Endothelial cell of umbilical vein (primary cell): ENCODE measurements at regions not wholly inside any gene's neighbourhood (a gene's known extent, or its start where the extent isn't known, plus 50 kb on each side); places are given as distances from the start of the nearest gene placed in this dataset.

ENCODE experiments used
- BruUV-seq: library from RNA; stranded (reverse); fragments of 400-500 nt; replicated peaks from 2 replicates; lab custom pipeline; 2021; lab: Mats Ljungman, UMichigan
- CTCF ChIA-PET: fragments of 300-600, 350-600 bp; sonication (Branson Sonifier 250); formaldehyde crosslinking; loops from one replicate; lab custom pipeline; 2021; ENCODE audit warnings: antibody characterized with exemption, inconsistent platforms; lab: Charles Lee
- POLR2A ChIA-PET: fragments of 300-600, 350-600 bp; sonication (Branson Sonifier 250); formaldehyde crosslinking; loops from one replicate; lab custom pipeline; 2021; ENCODE audit warnings: antibody characterized with exemption, inconsistent platforms; lab: Charles Lee
- DNase-seq: peaks from one replicate; pipeline ENCODE4 v3.0.0-alpha.2; 2011; ENCODE audit warnings: low read depth, low spot score
- FAIRE-seq: peaks from 2 replicates; lab custom pipeline; 2011; peaks lifted over from hg19 to GRCh38; lab: Jason Lieb, UNC
- H2AFZ ChIP-seq: 2 replicates; pipeline ENCODE4 v1.6.0; 2012; ENCODE audit warnings: low read depth, low read length, control low read depth, inconsistent platforms
- H3K27ac ChIP-seq: 2 replicates; pipeline ENCODE4 v1.5.1; 2011; ENCODE audit warnings: low read depth, mild to moderate bottlenecking, control low read depth, low read length, moderate library complexity; ENCODE audit not compliant: insufficient read depth
- H3K27me3 ChIP-seq, 2 experiments: 2 replicates each; pipeline versions ENCODE4 v1.6.0 to v1.6.1; 2011; ENCODE audit warnings: low read length in 2 of 2, mixed read lengths in 1 of 2; ENCODE audit not compliant: control insufficient read depth in 2 of 2, insufficient read depth in 2 of 2
- H3K36me3 ChIP-seq, 2 experiments: 2 replicates in 1 of 2; 3 replicates in 1 of 2; pipeline ENCODE4 v1.5.1; 2011; ENCODE audit warnings: low read length in 2 of 2, mild to moderate bottlenecking in 1 of 2, moderate library complexity in 1 of 2; ENCODE audit not compliant: control insufficient read depth in 2 of 2, insufficient read depth in 2 of 2; ENCODE audit errors: extremely low read depth in 1 of 2
- H3K4me1 ChIP-seq: 3 replicates; pipeline ENCODE4 v1.5.1; 2011; ENCODE audit warnings: mild to moderate bottlenecking, low read length; ENCODE audit not compliant: control insufficient read depth, insufficient read depth; ENCODE audit errors: extremely low read depth
- H3K4me2 ChIP-seq: 2 replicates; pipeline ENCODE4 v1.6.1; 2011; ENCODE audit warnings: low read length, control low read depth, mixed read lengths; ENCODE audit not compliant: insufficient read depth
- H3K4me3 ChIP-seq, 3 experiments: fragments of 200-600 bp in 1 of 3; sonication (generic), shearing (Covaris generic) in 1 of 3; replicated peaks in 1 of 3; 2 replicates each; pipeline ENCODE4 v1.5.1; 2011 to 2016; ENCODE audit warnings: control low read depth in 3 of 3, low read length in 3 of 3, mild to moderate bottlenecking in 2 of 3, inconsistent platforms in 1 of 3, low read depth in 1 of 3, moderate library complexity in 1 of 3; ENCODE audit not compliant: insufficient read depth in 1 of 3
- H3K79me2 ChIP-seq: 2 replicates; pipeline ENCODE4 v1.6.0; 2012; ENCODE audit warnings: low read length, inconsistent platforms; ENCODE audit not compliant: control insufficient read depth, insufficient read depth
- H3K9ac ChIP-seq: replicated peaks from 2 replicates; pipeline ENCODE3; 2011; ENCODE audit warnings: low read length, control low read depth; ENCODE audit not compliant: insufficient read depth; ENCODE audit errors: extremely low read depth
- H3K9me1 ChIP-seq: replicated peaks from 3 replicates; pipeline ENCODE4 v1.6.0; 2011; ENCODE audit warnings: mild to moderate bottlenecking, low read length; ENCODE audit not compliant: control insufficient read depth, insufficient read depth; ENCODE audit errors: extremely low read depth
- H3K9me3 ChIP-seq: replicated peaks from 2 replicates; pipeline ENCODE4 v1.5.1; 2012; ENCODE audit warnings: low read length, inconsistent platforms; ENCODE audit not compliant: control insufficient read depth, insufficient read depth
- H4K20me1 ChIP-seq: replicated peaks from 2 replicates; pipeline ENCODE3; 2011; ENCODE audit warnings: mild to moderate bottlenecking, low read length; ENCODE audit not compliant: control insufficient read depth, insufficient read depth; ENCODE audit errors: extremely low read depth
- EZH2 ChIP-seq: IDR thresholded peaks from 2 replicates; pipeline ENCODE4 v1.6.1; 2012; ENCODE audit warnings: borderline replicate concordance, low read depth, mild to moderate bottlenecking, moderate library complexity, low read length, inconsistent platforms; ENCODE audit not compliant: severe bottlenecking
- FOS ChIP-seq: IDR thresholded peaks from 2 replicates; pipeline ENCODE4 v1.6.1; 2011; ENCODE audit warnings: mild to moderate bottlenecking, low read length, moderate library complexity, borderline replicate concordance; ENCODE audit not compliant: insufficient read depth
- GATA2 ChIP-seq: IDR thresholded peaks from 2 replicates; pipeline ENCODE4 v1.7.0; 2011; ENCODE audit warnings: low read depth, mild to moderate bottlenecking, moderate library complexity, mixed read lengths, low read length; ENCODE audit not compliant: insufficient read length, insufficient read depth
- JUN ChIP-seq: IDR thresholded peaks from 2 replicates; pipeline ENCODE4 v1.6.1; 2011; ENCODE audit warnings: borderline replicate concordance, low read depth; ENCODE audit not compliant: insufficient read length, insufficient read depth
- MAX ChIP-seq: IDR thresholded peaks from 2 replicates; pipeline ENCODE4 v1.6.1; 2011; ENCODE audit not compliant: insufficient read depth, insufficient read length
- MYC ChIP-seq: IDR thresholded peaks from one replicate; pipeline ENCODE4 v1.6.1; 2011; ENCODE audit warnings: mild to moderate bottlenecking, low read depth, low read length
- POLR2A ChIP-seq: IDR thresholded peaks from 2 replicates; pipeline ENCODE4 v1.6.1; 2012; ENCODE audit warnings: low read depth, mild to moderate bottlenecking, control low read depth, low read length
- POLR2AphosphoS5 ChIP-seq: IDR thresholded peaks from 2 replicates; pipeline ENCODE4 v1.6.1; 2012; ENCODE audit warnings: low read depth, mild to moderate bottlenecking, control low read depth, low read length, moderate library complexity; ENCODE audit not compliant: insufficient read depth
- dilution Hi-C: fragments of 300-500 bp; cut with MboI; formaldehyde crosslinking; loops from one replicate; pipeline ENCODE4 v1.15.0; 2019; ENCODE audit warnings: low sequenced_read_pairs; ENCODE audit not compliant: extremely low pct_ligation_motif_present
- intact Hi-C: fragments of 100-400 bp; cut with micrococcal nuclease; formaldehyde crosslinking; loops from one replicate; pipeline ENCODE4 v1.10.0; 2022
- TF ChIP-seq, protein P1 (sequence below), 2 donors: IDR thresholded peaks; 1 replicate in 1 of 2; 2 replicates in 1 of 2; pipeline ENCODE4 v1.5.1; 2011; ENCODE audit warnings: low read length in 2 of 2, mild to moderate bottlenecking in 2 of 2, moderate library complexity in 2 of 2, control low read depth in 1 of 2, inconsistent platforms in 1 of 2, low read depth in 1 of 2; ENCODE audit not compliant: insufficient read depth in 1 of 2; ENCODE audit errors: extremely low read depth in 1 of 2

GRCh38 chr1:191022856-191023255, 545.2 kb upstream of the BRINP3 start:
- ChIA-PET POLR2A (no interaction called here), CTCF (interaction anchor here (1.0 kb wide), 1 partner anchor 22 kb away, joined by 3 read pairs; no protein-coding TSS in a partner anchor)

More at GRCh38 chr1:191022856-191023255, 545.2 kb upstream of the BRINP3 start:
- Histone ChIP-seq H3K9ac (peak overlapping the region; percentile 59), H3K4me2 (peak overlapping the region; percentile 94), H3K9me1 (no peaks in the 10 kb centered on the region), H3K4me1 (peaks cover 28% of the 10 kb centered on the region), H4K20me1 (no peaks in the 10 kb centered on the region), H3K27ac (peak overlapping the region; percentile 80), H2AFZ (no peak overlapping the region), H3K27me3 (no peaks in the 10 kb centered on the region), H3K9me3 (no peaks in the 10 kb centered on the region), H3K4me3 (no peak overlapping the region), H3K36me3 (no peaks in the 10 kb centered on the region), H3K79me2 (no peaks in the 10 kb centered on the region)
- peak; percentile 73 for FAIRE-seq
- dilution Hi-C loops (no loop called here), intact Hi-C loops (loop anchor here (1.0 to 2.0 kb wide), 3 partner anchors 112 to 1082 kb away; no protein-coding TSS in a partner anchor)
- no TSS peak for BruUV-seq
- TF ChIP-seq GATA2 (peak; percentile 72), POLR2AphosphoS5 (peak; percentile 49), JUN (peak; percentile 99), POLR2A (peak; percentile 32), EZH2 (no peak), FOS (peak; percentile 95), MYC (no peak), MAX (no peak)
- TF ChIP-seq, protein P1, sequence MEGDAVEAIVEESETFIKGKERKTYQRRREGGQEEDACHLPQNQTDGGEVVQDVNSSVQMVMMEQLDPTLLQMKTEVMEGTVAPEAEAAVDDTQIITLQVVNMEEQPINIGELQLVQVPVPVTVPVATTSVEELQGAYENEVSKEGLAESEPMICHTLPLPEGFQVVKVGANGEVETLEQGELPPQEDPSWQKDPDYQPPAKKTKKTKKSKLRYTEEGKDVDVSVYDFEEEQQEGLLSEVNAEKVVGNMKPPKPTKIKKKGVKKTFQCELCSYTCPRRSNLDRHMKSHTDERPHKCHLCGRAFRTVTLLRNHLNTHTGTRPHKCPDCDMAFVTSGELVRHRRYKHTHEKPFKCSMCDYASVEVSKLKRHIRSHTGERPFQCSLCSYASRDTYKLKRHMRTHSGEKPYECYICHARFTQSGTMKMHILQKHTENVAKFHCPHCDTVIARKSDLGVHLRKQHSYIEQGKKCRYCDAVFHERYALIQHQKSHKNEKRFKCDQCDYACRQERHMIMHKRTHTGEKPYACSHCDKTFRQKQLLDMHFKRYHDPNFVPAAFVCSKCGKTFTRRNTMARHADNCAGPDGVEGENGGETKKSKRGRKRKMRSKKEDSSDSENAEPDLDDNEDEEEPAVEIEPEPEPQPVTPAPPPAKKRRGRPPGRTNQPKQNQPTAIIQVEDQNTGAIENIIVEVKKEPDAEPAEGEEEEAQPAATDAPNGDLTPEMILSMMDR (IDR thresholded peaks at IDR 0.05; ENCODE audit: extremely low read depth in 1 of 2, insufficient read depth in 1 of 2, low read depth in 1 of 2, low read length in 2 of 2): no peak
- DNase-seq: peak; percentile 91
